Inferior parietal cortex (tissue), 1 donor: ENCODE measurements at regions not wholly inside any gene's neighbourhood (a gene's known extent, or its start where the extent isn't known, plus 50 kb on each side); places are given as distances from the start of the nearest gene placed in this dataset.

Source experiments
- DNase-seq: peaks from one replicate; pipeline ENCODE4 v3.0.0-alpha.2; 2016; ENCODE audit errors: extremely low spot score

DNA sequence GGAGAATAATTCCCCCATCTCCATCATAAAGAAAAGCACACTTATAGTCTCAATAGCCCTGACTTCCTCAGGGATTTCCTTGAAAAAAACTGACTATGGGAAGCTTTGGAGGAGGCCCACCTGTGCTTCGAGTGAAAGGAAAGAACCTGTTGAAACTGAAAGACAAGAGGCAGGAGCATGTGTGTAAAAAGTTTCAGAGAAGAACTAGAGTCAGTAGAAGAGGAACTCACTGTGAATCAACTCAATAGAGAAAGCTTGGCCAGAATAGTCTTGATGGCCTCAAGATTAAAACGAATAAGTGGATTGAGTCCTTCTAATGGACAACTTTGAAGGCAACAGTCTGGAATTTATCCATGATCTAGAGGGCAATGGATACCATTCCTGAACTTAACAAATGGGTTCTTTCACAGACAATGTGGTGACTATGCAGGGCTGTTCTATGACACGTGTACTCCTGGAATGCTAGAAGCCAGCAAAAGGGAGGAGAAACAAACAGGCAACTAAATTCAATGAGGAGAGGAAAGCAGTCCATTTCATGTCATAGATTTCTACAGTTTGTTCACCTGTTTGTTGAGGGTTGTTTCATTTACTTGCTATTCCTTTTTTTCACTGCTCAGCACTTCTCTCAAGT lies 442.3 kb downstream of the GRB14 start:
- DNase-seq: no peak

DNA sequence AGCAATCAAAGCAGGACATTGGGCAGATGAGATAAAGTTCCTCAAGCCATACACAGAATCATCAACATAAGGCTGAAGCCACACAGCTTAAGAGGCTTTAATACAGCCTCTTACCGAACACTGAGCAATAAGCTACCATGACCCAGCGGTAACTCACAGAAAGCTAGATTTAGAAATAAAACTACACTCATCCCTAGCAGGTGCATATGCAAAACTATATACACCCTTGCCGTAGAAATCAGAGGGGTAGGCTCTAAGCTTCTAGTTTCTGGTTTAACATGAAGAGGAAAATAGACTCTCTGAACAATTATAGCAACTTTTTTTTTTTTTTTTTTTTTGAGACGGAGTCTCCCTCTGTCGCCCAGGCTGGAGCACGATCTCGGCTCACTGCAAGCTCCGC lies 428.8 kb upstream of the FIGN start:
- no peak for DNase-seq

DNA sequence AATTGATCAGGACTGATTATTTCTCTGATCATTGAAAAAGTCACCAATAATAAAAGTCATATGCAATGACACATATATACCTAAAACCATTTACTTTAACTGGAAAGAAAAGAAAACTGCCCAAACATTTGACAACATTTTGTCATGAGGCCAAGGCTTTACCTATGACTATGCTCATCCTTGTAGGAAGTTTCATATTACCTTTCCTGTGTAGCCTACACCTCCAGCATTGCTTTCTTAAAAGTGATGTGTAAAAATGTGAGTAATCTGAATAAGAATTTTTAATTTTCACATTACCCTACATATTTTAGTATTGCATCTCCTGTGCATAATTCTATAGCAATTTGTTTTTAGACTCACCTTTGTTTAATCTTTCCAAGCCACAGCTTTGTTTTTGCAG lies 419.8 kb upstream of the FIGN start:
- no peak for DNase-seq

DNA sequence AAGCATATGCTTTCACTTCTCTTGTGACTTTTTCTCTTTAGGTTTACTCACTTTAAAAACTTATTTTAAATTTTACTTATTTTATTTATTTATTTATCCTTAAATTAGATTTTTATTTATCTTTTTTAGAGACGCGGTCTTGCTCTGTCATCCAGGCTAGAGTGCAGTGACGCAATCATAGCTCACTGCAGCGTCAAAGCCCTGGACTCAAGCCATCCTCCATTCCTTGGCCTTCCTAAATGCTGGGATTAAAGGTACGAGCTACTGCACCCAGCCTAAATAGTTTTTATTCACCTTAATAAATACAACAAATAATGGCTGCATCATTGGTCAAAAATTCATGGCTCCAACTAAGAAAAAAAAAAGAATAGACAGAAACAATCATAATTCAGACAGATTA lies 415.7 kb upstream of the FIGN start:
- no peak for DNase-seq

DNA sequence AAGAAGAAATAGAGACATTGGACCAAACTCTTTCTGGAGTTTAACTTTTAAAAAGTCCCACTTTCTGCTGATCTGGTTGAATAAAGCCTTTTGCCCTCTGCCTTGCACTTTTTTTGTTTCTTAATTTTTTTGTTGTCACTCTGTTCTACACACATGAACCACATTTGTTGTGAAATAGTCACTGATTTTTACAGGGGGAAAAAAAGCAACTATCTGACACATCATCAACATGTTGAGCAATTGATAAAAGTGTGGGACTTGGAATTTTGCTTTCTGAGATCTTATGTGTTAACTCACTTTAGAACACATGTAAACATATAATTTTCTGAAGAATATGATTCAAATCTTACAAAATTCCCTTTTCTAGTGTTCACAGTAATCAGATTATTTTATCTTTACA lies 414.8 kb upstream of the FIGN start:
- no peak for DNase-seq

DNA sequence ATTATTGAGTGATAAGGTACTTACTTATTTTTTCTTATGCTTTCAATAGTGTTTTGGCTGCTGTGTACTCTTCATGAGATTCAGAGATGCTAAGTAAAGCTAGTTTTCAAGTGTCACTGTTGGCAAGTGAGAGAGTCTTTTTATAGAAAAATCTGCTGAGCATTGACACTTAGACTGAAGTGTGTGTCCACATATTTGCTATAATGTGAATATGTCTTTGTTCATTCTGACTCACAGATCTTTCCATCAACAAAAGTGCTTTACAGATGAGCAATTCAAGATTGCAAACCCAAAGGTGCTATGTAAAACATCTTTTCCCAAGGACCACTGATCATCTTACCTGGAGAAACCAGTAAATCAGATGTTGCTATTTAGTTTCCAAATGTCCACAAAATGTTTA lies 410.6 kb upstream of the FIGN start:
- peak; percentile 23 for DNase-seq

DNA sequence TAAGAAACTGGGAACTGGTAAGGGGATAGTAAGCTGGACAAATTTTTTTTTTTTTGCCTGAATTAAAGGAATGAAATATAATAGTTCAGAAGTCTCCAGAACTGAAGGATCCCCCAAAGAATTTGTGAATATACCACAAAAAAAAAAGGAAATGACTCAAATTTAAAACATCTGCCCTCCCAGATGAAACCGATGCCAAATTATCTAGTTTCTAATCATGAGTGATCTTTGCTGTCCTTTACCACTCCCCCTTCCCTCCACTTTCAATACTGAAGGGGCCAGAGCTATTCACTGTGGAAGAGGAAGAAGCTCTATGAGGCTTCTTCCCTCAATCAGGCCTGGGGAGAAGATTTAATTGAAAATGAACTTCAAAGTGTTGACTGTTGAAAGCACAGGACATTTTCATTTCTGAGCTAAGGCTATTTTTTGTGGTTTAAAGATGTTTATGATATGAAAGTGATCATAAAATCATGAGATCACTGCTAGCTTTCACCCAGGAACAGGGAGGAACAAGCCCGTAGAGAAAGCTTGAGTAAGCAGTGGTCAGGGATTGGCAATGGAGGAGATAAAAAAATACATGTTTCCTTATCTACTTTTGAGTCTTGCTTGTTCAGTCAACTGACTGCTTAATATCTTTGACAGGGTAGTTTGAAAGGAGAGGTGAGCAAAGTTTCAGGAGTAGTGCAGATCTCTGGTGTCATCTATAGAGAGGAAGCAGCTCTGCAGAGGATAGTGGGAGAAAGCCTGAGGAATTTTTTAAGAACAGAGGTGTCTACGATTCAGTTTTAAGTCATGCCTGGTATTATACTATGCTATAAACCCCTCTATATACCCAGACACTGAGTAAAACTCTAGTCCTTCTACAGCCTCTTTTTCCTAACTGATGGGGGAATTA lies 409.5 kb upstream of the FIGN start:
- no peak for DNase-seq

DNA sequence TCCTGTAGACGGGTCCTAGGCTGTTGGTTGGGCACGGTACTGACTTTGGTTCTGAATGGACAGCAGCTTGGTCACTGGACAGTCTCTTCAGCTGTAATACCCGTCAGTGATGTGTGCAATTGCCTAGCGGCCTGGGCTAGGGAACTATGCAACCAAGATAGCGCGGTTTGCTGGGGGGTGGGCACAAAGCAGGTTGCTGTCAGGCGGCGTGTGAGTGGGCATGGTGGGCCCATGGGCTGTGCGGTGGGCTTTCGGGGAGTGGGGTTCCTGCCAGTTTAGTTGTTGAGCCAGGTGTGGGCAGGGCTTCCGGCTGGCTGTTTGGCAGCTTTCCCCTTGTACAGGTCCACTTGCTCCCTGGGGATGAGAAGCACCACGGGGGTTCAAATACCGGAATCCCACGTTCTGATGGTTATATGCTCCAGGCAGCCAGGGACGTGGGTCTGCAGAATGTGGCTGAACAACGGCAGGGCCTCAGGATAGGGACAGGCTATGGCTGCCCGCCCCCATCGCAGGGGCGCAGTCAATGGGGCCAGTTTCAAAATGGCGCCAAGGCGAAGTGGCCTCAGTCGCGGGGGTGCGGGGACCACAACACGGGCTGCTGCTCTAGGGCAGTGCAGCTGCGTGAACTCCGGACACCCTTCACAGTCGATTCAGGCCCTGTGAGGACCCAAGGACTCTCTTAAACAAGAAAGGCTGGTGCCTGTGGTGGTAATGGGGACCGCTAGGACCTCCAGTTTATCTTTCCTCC lies 407.5 kb upstream of the FIGN start:
- no peak for DNase-seq

DNA sequence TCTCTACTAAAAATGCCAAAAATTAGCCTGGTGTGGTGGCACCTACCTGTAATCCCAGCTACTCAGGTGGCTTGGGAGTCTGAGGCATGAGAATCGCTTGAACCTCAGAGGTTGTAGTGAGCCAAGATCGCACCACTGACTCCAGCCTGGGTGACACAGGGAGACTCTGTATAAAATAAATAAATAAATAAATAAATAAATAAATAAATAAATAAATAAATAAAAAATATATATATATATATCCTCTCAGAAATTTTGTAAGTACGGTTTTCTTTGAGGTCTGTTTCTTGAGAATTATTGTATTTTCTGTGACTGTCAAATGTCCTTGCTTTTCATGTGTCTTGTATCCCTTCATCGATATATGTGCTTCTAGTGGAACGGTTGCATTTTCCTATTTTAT lies 406.9 kb upstream of the FIGN start:
- DNase-seq: no peak

DNA sequence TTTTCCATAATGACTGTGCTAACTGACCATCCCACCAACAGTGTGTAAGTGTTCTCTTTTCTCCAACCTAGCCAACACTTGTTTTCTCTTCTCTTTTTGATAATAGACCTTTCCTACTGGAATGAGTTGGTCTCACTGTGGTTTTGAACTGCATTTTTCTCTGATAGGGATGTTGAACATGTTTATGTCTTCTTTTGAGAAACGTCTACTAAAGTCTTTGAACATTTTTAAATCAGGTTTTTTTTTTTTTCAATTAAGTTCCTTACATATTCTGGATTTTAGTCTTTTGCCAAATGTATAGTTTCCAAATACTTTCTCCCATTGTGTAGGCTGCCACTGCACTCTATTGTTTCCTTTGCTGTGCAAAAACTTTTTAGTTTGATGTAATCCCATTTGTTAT lies 405.5 kb upstream of the FIGN start:
- no peak for DNase-seq

DNA sequence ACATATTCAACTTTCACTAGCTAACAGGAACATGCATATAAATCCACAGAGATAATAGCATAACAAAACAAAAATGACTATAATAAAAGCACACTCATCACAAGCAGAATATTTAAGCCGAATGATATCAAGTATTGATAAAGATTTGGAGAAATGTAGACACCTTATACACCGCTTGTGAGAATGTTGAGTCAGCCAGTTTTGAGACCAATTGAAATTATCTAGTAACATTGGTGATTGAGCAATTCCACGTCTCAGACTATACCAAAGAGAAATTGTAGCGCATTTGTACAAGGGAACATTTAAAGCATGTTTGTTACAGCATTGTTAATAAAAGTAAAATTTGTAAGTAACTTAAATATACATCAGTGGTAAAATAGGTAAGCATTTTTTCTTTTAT lies 402.9 kb upstream of the FIGN start:
- DNase-seq: no peak

DNA sequence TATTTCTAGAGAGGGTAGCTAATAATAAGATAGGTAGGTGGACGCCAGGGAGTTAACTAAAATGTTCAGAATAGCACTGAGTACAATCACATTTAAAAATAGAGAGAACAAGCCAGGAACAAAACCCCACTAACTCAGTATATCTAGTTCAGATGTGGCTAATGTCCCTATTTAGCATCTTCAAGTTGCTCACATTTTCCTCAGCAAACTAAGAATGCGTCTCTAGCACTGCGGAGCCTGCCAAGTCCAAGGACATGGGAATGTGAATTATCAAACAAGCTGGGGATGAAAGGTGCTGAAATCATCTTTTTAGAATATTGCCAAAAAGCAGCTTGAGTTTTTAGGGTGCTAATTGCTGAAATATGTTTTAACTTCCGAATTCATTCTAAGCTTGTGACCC lies 398.5 kb upstream of the FIGN start:
- DNase-seq: peak; percentile 42

DNA sequence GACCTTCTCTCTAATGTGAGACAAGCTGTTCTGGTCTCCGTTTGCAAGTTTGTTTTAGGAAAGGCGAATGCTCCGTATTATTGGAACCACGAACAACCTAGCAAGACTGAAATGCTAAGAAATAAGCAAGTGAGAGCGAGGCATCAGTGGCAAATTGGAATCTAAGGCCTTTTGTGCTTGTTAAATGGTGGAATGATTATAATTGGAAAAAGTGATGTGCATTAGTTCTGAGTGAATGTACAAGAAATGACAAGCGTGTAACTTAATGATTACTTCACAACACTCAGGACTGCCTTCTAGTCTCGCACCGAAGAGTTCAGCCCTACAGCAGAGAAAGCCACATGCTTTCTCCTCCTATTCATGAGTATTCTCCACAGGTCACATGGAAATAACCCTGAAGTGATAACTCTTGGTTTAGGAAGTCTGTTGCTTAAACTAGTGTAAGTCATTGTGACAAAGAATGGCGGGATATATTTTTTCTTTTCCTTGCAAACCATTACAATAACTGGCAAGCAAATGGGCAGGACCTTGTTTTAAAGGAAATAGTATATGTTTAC lies 392.2 kb upstream of the FIGN start:
- DNase-seq: no peak

DNA sequence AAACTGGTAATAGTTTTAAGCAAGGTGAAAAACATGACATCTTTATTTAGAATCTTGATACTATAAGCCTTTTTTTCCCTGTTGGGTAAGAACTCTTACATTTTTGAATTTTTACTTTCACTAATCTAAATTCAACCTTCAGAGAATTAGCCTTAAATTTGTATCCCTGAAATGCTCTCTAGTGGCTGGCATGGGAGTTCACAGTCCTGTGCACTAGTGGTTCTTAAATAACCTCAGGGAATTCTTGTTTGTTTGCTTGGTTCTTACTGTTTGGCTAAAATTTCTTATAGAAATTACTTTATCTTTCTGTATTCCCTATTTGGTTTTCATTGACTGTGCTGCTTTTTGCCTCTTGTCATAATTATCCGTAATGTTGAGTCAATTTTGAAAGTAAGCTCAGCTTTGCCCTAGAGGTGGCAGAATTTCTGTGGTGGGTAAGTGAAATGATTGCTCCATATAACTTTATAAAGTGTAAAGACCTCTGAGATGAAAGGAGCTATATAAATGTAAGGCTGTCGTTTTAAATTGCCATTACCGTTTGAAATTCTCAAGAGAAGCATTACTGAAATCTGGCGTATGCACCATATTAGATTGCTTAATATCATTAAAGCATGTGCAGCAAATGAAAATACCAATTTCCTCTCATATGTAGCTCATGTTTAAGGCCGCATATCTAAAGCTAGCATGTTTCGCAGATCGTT lies 391.3 kb upstream of the FIGN start:
- no peak for DNase-seq

DNA sequence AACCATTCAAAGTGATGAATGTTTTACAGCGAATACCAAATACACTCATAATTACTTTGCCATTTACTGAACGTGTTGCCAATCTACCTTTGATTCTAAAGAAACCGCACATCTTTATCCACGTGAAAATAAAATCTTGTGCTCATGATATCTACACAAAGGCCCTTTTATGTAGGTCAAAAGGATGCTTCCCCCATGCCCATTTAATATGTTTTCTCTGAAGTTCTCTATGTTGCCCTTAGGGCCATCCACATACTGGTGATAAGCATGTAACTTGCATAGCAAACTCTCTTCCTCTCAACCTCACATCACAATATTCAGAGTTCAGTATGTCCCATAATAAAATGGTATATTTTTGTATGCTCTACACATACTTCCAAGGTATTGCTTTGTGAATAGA lies 380.0 kb upstream of the FIGN start:
- DNase-seq: no peak

DNA sequence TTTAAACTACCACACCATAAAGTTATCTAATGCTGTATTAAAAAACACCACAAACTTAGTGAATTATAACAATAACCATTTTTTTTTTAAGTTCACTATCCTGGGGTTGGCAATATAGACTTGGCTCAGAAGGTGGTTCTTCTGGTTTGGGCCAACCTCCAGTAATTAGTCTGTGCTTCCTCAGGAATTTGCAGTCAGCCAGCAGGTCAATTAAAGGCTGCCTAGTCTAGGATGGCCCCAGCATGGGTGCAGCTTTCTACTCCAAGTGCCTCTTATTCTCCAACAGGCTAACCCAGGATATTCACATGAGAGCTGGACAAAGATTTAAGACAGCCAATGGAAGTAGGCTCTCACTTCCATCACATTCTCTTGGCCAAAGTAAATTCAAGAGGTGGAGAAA lies 379.1 kb upstream of the FIGN start:
- no peak for DNase-seq

DNA sequence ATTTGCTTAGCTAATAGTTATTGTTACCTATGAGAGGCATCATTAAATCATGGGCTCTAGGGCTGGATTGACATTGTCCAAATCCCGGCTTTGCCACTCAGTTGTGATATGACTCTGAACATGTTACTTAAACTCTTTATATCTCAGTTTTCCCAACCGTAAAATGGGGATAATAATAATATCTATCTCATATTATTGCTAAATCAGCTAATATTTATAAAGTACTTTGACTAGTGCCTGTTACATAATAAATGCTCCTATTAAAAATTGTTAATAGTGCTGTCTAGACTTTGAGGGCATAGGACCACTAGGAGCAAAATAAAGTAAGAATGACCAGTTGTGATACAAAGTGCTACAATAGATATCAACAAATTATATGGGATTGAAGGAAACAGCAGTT lies 376.3 kb upstream of the FIGN start:
- DNase-seq: no peak

DNA sequence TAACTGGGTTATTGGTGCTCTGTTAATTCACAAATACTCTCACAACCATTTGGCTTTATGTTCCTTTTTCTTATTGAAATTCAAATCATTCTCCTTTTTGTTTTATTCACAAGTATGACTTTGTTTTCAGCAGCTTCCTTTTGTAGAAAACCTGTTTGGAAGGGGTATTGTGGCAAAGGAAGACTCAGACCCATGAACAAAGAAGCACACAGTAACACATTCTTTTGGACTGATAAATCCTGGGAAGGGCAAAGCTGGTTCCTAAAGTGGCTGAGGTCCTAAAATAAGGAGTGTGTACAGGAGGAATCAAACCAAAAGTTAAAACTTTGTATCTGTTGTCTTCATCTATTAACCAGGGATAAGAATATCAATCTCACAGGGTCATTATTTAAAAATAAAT lies 374.7 kb upstream of the FIGN start:
- DNase-seq: no peak

DNA sequence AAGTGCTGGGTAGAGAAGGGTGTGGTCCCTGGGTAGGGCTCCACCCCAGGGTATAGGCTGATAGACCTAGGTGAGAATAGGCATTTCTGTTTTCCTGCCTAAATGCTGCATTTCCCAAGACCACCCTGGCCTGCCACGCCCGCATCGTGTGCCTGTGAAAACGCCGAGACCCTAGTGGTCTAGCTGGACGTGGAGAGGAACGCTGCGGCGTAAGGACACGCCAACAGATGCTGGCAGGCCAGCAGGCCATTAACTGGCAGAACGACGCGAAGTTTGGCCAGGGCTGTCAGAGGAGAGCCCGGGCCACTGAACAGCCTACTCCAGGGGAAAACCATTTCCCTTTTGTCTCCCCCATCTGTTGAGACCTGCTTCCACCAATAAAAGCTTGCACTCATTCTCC lies 373.2 kb upstream of the FIGN start:
- no peak for DNase-seq

DNA sequence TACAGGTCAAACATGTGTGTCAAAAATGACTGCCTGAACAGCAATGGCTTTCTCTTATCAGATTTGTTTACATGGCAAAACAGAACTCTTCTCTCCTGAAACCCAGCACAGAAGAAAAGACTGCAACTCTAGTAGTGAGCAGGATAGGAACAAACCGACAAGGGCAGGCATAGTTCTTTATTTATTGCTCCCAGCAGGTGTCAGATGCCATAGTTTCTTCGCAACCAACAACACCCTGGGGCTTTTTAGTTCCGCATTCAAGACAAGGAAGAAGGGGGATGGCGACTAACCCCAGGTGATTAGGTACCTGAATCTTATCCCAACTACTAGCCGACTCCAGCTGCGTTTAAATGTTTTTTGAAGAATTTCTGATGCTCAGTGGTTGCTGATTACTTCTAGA lies 367.5 kb upstream of the FIGN start:
- DNase-seq: no peak

DNA sequence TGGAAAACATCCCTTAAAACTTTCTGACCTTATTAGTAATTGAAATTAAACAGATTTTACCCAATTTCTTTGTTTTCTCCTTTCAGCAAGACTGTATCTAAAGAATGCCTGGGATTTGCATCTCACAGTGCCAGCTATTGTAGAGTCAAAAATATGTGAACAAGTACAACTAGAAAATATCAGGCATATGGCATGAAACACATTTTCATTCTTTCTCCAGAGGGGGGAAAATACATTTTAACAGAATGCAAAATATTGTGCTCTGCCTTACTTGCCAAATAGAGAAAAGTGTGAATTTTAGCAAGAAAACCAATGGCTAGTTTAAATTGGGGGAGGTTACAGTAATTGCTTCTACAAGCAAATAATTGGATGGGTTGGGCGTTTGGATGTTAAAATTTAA lies 366.6 kb upstream of the FIGN start:
- DNase-seq: no peak

DNA sequence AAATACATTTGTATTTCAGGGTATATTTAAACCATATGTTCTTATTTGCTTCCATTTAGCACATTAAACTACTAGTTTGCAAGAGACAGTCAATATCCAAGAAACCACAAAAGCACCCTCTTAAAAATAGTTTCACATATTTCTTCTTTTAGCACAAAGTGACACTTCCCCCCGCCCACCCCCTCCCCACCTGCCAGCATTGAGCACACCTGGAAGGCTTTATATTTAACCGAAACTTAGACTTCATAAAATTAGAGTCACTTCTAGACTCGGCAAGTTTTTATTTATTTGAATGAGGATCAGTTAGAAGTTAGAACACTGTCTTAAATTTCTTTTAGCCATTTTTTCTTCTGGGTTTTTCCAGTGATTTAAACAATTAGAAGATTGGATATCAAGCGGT lies 355.9 kb upstream of the FIGN start:
- no peak for DNase-seq
